NT2/D1 (cell line): ENCODE measurements at regions not wholly inside any gene's neighbourhood (a gene's known extent, or its start where the extent isn't known, plus 50 kb on each side); places are given as distances from the start of the nearest gene placed in this dataset.

Experiments used
- DNase-seq: peaks from one replicate; pipeline ENCODE4 v3.0.0-alpha.2; 2011; ENCODE audit warnings: low read depth, low spot score
- H3K27me3 ChIP-seq: 2 replicates; pipeline ENCODE4 v1.6.0; 2011; ENCODE audit warnings: mild to moderate bottlenecking; ENCODE audit not compliant: insufficient read length, insufficient read depth
- H3K36me3 ChIP-seq: 2 replicates; pipeline ENCODE4 v1.6.1; 2011; ENCODE audit warnings: mild to moderate bottlenecking, low read length, mixed read lengths; ENCODE audit not compliant: insufficient read depth, insufficient read length
- H3K4me1 ChIP-seq: 2 replicates; pipeline ENCODE4 v1.5.1; 2011; ENCODE audit not compliant: insufficient read depth, insufficient read length
- H3K4me3 ChIP-seq: 2 replicates; pipeline ENCODE4 v1.5.1; 2011; ENCODE audit warnings: low read depth; ENCODE audit not compliant: insufficient read length
- H3K9ac ChIP-seq: 2 replicates; pipeline ENCODE4 v1.6.0; 2011; ENCODE audit warnings: low read depth; ENCODE audit not compliant: insufficient read length
- H3K9me3 ChIP-seq: 2 replicates; pipeline ENCODE4 v1.5.1; 2011; ENCODE audit warnings: mild to moderate bottlenecking, low read length; ENCODE audit not compliant: insufficient read depth
- SUZ12 ChIP-seq: IDR thresholded peaks from 2 replicates; pipeline ENCODE4 v1.6.1; 2011; ENCODE audit not compliant: insufficient read length, insufficient read depth; ENCODE audit errors: extremely low read depth
- YY1 ChIP-seq: IDR thresholded peaks from 2 replicates; pipeline ENCODE4 v1.6.1; 2011; ENCODE audit not compliant: insufficient read length, insufficient read depth
- ZNF274 ChIP-seq: IDR thresholded peaks from 2 replicates; pipeline ENCODE4 v1.6.1; 2011; ENCODE audit warnings: mild to moderate bottlenecking, low read depth, low read length

DNA sequence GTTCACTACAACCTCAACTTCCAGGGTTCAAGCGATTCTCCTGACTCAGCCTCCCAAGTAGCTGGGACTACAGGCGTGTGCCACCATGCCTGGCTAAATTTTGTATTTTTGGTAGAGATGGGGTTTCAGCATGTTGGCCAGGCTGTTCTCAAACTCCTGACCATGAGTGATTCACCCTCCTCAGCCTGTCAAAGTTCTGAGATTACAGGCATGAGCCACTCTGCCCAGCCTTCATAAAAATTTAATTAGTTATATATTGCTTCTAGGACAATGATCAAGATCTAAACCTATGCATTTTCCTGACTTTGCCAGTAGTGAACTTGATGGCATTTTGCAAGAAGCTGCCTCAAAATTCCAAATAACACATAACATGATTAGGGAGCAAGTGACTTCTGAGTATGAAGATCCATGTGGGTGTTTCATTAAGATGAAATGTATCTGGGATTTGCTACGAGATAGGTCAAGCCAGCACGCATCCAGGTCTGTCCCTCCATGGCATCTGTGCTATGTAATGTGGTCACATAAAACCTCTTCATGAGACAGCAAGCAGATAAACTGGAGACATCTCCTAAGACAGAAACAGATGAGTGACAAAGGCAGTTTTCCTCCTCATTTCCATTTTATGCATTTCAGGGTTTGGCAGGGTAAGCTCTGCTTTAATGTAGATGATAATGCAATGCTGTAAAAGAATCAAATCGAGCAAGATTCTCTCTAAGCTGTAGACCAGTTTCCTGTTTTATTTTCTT is 319.4 kb upstream of the ATP2B1 start:
- Histone ChIP-seq H3K4me1 (no peaks in the 10 kb centered on the region), H3K27me3 (no peaks in the 10 kb centered on the region), H3K36me3 (no peaks in the 10 kb centered on the region), H3K9me3 (no peaks in the 10 kb centered on the region), H3K9ac (no peak overlapping the region), H3K4me3 (no peak overlapping the region)
- no peak for TF ChIP-seq ZNF274
- DNase-seq: no peak

DNA sequence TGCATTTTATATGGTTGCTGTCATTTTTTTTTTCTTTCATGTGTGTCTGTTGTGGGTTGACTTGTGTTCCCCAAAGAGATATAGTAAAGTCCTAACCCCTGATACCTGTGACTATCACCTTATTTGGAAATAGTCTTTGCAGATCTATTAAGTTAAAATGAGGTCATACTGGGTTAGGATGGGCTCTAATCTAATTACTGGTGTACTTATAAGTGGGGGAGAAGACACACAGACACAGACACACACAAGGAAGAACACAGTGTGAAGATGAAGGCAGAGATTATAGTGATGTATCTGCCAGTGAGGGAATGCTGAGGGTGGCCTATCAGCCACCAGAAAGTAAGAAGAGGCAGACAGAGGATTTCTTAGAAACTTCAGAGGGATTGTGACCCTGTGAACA is 318.4 kb upstream of the ATP2B1 start:
- H3K9me3 ChIP-seq: no peaks in the 10 kb centered on the region
- TF ChIP-seq ZNF274: no peak
- no peak for TF ChIP-seq SUZ12
- H3K27me3 ChIP-seq: no peaks in the 10 kb centered on the region
- no peak for DNase-seq
- H3K4me1 ChIP-seq: no peaks in the 10 kb centered on the region
- no peaks in the 10 kb centered on the region for H3K36me3 ChIP-seq
- no peak overlapping the region for H3K4me3 ChIP-seq
- no peak overlapping the region for H3K9ac ChIP-seq

DNA sequence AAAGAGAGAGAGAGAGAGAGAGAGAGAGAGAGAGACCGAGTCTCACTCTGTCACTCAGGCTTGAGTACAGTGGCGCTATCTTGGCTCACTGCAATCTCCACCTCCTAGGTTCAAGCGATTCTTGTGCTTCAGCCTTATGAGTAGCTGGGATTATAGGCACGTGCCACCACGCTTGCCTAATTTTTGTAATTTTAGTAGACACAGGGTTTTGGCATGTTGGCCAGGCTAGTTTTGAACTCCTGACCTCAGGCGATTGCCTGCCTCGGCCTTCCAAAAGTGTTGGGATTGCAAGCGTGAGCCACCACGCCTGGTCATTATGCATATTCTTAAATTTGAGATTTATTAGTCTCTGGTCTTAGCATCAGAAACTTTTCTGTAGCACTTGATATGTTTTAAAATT is 317.9 kb upstream of the ATP2B1 start:
- TF ChIP-seq YY1 (no peak), ZNF274 (no peak), SUZ12 (no peak)
- no peaks in the 10 kb centered on the region for H3K9me3 ChIP-seq
- no peaks in the 10 kb centered on the region for H3K27me3 ChIP-seq
- no peaks in the 10 kb centered on the region for H3K4me1 ChIP-seq
- no peak overlapping the region for H3K9ac ChIP-seq
- DNase-seq: no peak
- no peaks in the 10 kb centered on the region for H3K36me3 ChIP-seq
- no peak overlapping the region for H3K4me3 ChIP-seq

DNA sequence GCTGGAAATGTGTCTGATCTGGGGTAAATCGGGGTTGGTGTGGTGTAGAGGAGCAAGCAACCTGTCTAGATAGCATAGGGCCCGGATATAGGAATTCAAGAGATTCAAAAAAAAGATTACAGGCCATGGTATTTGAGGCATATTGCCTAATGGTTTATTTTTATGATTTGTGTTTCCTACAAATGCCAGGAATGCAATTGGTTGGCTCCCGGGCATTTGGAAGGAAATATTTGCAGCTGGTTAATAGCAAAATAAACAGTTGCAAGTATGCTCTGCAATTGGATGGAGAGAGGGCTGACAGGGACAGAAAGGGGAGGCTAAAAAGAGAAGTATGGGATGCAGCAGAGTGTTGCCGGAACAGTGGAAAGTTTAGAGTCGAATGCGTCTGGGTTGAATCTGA is 315.6 kb upstream of the ATP2B1 start:
- H3K9me3 ChIP-seq: no peaks in the 10 kb centered on the region
- TF ChIP-seq YY1 (no peak), SUZ12 (no peak), ZNF274 (no peak)
- DNase-seq: no peak

DNA sequence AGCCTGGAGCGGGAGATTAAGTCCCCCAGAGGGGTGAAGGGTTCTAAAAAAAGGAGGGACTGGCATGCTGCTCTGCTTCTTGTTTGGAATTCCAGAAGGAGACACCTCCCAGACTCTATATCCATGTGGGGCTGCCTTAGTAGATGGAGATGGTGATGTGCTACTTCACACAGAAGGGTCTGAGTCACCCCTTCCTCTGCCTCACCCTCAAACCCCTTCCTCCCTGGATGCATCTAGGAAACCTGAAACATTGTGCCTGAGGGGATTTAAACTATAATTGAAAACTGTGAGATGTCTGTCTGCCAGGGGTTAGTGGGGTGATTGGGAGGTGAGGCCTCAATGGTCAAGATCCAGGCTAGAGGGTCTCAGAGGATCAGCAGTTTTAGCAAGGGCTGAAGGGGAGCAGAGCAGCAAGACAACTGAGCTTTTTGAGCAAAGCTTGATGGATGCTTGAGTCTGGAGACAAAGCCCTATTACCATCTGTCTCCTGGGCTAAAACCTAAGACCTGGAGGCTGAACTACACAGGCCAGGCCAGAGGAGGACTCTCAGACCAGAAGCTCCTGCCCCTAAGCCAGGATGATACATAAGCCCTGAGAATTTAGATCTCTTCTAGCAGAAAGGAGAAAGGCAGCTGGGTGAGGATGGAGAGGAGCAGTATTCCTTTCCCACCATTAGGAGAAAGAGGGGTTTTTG is 314.7 kb upstream of the ATP2B1 start:
- Histone ChIP-seq H3K9ac (no peak overlapping the region), H3K4me1 (no peaks in the 10 kb centered on the region), H3K27me3 (no peaks in the 10 kb centered on the region), H3K4me3 (no peak overlapping the region), H3K36me3 (no peaks in the 10 kb centered on the region), H3K9me3 (no peaks in the 10 kb centered on the region)
- TF ChIP-seq YY1 (no peak), SUZ12 (no peak), ZNF274 (no peak)
- no peak for DNase-seq

More for the DNA sequence above, 315.6 kb upstream of the ATP2B1 start:
- Histone ChIP-seq H3K36me3 (no peaks in the 10 kb centered on the region), H3K9ac (no peak overlapping the region), H3K27me3 (no peaks in the 10 kb centered on the region), H3K4me3 (no peak overlapping the region), H3K4me1 (no peaks in the 10 kb centered on the region)

DNA sequence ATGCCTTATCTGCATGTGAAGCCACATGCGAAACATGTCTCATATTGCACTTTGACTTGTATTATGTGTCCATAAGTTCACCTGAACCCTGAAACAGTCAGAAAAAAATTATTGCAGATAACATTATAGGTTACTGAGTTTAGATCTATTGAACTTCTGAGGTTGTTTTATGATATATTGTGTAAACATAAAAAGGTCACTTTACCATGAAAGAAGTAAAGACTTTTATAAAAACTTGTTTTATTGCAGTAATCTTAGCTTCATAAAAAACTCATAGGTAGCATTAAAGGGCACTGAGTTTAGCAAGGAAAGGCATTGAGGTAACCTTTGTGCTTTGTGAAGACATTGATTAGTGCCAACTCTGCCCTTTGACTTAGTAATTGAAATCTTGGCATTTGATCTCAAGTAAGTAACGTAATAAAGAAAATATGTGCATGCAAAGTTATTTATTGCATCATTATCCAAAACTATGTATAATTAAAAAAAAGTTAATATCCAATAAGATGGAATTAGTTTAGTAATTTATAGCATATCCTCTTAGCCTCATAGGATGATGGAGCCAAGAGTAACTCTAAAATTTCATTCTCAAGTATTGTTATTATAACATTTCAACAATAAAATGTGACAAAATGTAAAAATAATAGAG is 313.3 kb upstream of the ATP2B1 start:
- H3K9ac ChIP-seq: no peak overlapping the region
- no peaks in the 10 kb centered on the region for H3K9me3 ChIP-seq
- H3K27me3 ChIP-seq: no peaks in the 10 kb centered on the region
- DNase-seq: no peak
- H3K36me3 ChIP-seq: no peaks in the 10 kb centered on the region
- no peak overlapping the region for H3K4me3 ChIP-seq
- TF ChIP-seq ZNF274: no peak
- TF ChIP-seq YY1: no peak
- no peak for TF ChIP-seq SUZ12
- H3K4me1 ChIP-seq: no peaks in the 10 kb centered on the region

DNA sequence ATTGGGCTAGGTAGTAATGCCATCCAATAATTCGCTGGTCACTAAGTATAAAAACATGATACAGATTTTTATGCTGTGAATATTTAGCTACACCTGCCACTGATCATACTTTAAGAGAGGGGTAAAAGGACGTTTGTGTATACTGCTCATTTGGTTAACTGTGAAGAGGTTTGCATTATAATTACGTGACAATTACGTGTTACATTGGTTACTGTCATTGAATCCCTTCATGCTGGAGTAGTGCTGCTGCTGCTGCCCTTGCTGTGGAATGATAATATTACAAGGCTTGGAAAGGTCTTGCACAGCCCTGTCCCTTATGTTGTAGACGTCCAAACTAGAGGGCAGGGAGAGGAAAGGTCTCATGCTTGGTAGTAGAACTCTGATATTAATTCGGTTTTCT is 312.2 kb upstream of the ATP2B1 start:
- no peak for TF ChIP-seq SUZ12
- TF ChIP-seq YY1: no peak
- TF ChIP-seq ZNF274: no peak

More for the DNA sequence above, 312.2 kb upstream of the ATP2B1 start:
- H3K9me3 ChIP-seq: no peaks in the 10 kb centered on the region
- no peaks in the 10 kb centered on the region for H3K4me1 ChIP-seq
- H3K4me3 ChIP-seq: no peak overlapping the region
- DNase-seq: no peak
- H3K9ac ChIP-seq: no peak overlapping the region
- no peaks in the 10 kb centered on the region for H3K27me3 ChIP-seq
- H3K36me3 ChIP-seq: no peaks in the 10 kb centered on the region
